RCC 7860 (cell line): ENCODE measurements at regions not wholly inside any gene's neighbourhood (a gene's known extent, or its start where the extent isn't known, plus 50 kb on each side); places are given as distances from the start of the nearest gene placed in this dataset.
"Not testable (repeated sequence)": the region's sequence is repeated elsewhere in the genome, so short reads cannot be mapped to it uniquely, and the experiment has no call there.

Source experiments
- DNase-seq: peaks from one replicate; pipeline ENCODE4 v3.0.0-alpha.2; 2015; ENCODE audit warnings: low spot score
- FAIRE-seq: peaks from 2 replicates; lab custom pipeline; 2012; peaks lifted over from hg19 to GRCh38; lab: Jason Lieb, UNC

GRCh38 chr18:10604182-10604581, 78.4 kb downstream of the NAPG start:
- no peak for DNase-seq
- no peak for FAIRE-seq

GRCh38 chr18:10606881-10607280, 81.1 kb downstream of the NAPG start:
- not testable (repeated sequence) for DNase-seq, FAIRE-seq

GRCh38 chr18:10607332-10608248, 81.8 kb downstream of the NAPG start:
- FAIRE-seq, DNase-seq: not testable (repeated sequence)

- FAIRE-seq: peak; percentile 4
- not testable (repeated sequence) for DNase-seq
Measured at GRCh38 chr18:10608450-10608849, 82.6 kb downstream of the NAPG start.

- not testable (repeated sequence) for DNase-seq, FAIRE-seq
Measured at GRCh38 chr18:10609046-10609445, 83.2 kb downstream of the NAPG start.

- not testable (repeated sequence) for FAIRE-seq, DNase-seq
Measured at GRCh38 chr18:10613226-10613625, 87.4 kb downstream of the NAPG start.

GRCh38 chr18:10616714-10617113, 90.9 kb downstream of the NAPG start:
- peak; percentile 85 for FAIRE-seq
- peak; percentile 86 for DNase-seq

- not testable (repeated sequence) for FAIRE-seq, DNase-seq
Measured at GRCh38 chr18:10618797-10619196, 93.0 kb downstream of the NAPG start.

- FAIRE-seq, DNase-seq: not testable (repeated sequence)
Measured at GRCh38 chr18:10619280-10619679, 93.5 kb downstream of the NAPG start.

- FAIRE-seq, DNase-seq: not testable (repeated sequence)
Measured at GRCh38 chr18:10619833-10620232, 94.0 kb downstream of the NAPG start.
